ENCODE measurements at regions not wholly inside any gene's neighbourhood (a gene's known extent, or its start where the extent isn't known, plus 50 kb on each side); places are given as distances from the start of the nearest gene placed in this dataset.

DNA sequence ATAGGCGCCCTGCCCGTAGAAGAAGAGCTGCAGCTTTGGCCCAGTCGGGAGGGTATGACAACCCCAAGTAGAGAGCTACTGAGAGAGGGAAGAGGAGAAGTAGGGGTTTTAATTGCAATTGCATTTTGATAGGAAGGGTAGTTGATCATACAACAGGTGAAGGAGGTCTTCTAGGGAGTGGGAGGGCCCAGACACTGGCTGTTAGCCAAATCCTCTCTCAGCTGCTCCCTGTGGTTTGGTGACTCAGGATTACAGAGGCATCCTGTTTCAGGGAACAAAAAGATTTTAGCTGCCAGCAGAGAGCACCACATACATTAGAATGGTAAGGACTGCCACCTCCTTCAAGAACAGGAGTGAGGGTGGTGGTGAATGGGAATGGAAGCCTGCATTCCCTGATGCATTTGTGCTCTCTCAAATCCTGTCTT, 408.9 kb upstream of the THBS1 start:
- H3K9ac ChIP-seq (ENCODE audit: insufficient read depth in 1 of 2, low read length in 2 of 2), result peak overlapping the region in 1 of 2 donors; percentile 59
- 79 to 85% methylated on average over 3 of the region's 3 CpGs for WGBS, 2 donors
- DNase-seq, result peak; percentile 84 to 93 (median 92)
- no peak overlapping the region for H3K4me3 ChIP-seq
- no peaks in the 10 kb centered on the region for H3K27me3 ChIP-seq (ENCODE audit: control insufficient read depth in 3 of 3, insufficient read depth in 3 of 3, low read length in 2 of 3)
- H3K36me3 ChIP-seq (ENCODE audit: control insufficient read depth in 4 of 4, insufficient read depth in 4 of 4, low read length in 4 of 4), result no peaks in the 10 kb centered on the region
- peak overlapping the region in 1 of 2 donors; percentile 13 for H3K27ac ChIP-seq (ENCODE audit: low read depth in 1 of 2, low read length in 1 of 2)
- ATAC-seq (ENCODE audit: insufficient read depth, low FRiP score), result peak; percentile 88
- TF ChIP-seq, protein P1, sequence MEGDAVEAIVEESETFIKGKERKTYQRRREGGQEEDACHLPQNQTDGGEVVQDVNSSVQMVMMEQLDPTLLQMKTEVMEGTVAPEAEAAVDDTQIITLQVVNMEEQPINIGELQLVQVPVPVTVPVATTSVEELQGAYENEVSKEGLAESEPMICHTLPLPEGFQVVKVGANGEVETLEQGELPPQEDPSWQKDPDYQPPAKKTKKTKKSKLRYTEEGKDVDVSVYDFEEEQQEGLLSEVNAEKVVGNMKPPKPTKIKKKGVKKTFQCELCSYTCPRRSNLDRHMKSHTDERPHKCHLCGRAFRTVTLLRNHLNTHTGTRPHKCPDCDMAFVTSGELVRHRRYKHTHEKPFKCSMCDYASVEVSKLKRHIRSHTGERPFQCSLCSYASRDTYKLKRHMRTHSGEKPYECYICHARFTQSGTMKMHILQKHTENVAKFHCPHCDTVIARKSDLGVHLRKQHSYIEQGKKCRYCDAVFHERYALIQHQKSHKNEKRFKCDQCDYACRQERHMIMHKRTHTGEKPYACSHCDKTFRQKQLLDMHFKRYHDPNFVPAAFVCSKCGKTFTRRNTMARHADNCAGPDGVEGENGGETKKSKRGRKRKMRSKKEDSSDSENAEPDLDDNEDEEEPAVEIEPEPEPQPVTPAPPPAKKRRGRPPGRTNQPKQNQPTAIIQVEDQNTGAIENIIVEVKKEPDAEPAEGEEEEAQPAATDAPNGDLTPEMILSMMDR (IDR thresholded peaks at IDR 0.05; ENCODE audit: control extremely low read depth, extremely low read depth), result no peak
- no peaks in the 10 kb centered on the region for H3K9me3 ChIP-seq (ENCODE audit: control insufficient read depth in 4 of 4, insufficient read depth in 3 of 4, low read length in 3 of 4)
- peaks cover 0 to 23% (median 16%) of the 10 kb centered on the region in 5 donors for H3K4me1 ChIP-seq (ENCODE audit: control insufficient read depth in 5 of 5, insufficient read depth in 5 of 5, low read length in 5 of 5)

GRCh38 chr15:39172380-39173281, 408.2 kb upstream of the THBS1 start:
- Histone ChIP-seq H3K9ac (ENCODE audit: insufficient read depth in 1 of 2, low read length in 2 of 2) (peak overlapping the region in 1 of 2 donors; percentile 59), H3K9me3 (ENCODE audit: control insufficient read depth in 4 of 4, insufficient read depth in 3 of 4, low read length in 3 of 4) (no peaks in the 10 kb centered on the region), H3K27me3 (ENCODE audit: control insufficient read depth in 3 of 3, insufficient read depth in 3 of 3, low read length in 2 of 3) (no peaks in the 10 kb centered on the region), H3K4me3 (no peak overlapping the region), H3K27ac (ENCODE audit: low read depth in 1 of 2, low read length in 1 of 2) (peak overlapping the region; percentile 13 to 84), H3K4me1 (ENCODE audit: control insufficient read depth in 5 of 5, insufficient read depth in 5 of 5, low read length in 5 of 5) (peaks cover 0 to 23% (median 16%) of the 10 kb centered on the region in 5 donors), H3K36me3 (ENCODE audit: control insufficient read depth in 4 of 4, insufficient read depth in 4 of 4, low read length in 4 of 4) (no peaks in the 10 kb centered on the region)
- ATAC-seq (ENCODE audit: insufficient read depth, low FRiP score) (no peak), DNase-seq (peak; percentile 85 to 92 (median 91))
- TF ChIP-seq, protein P1 (IDR thresholded peaks at IDR 0.05; ENCODE audit: control extremely low read depth, extremely low read depth), result no peak
- 63 to 70% methylated on average over 17 of the region's 17 CpGs for WGBS, 2 donors

DNA sequence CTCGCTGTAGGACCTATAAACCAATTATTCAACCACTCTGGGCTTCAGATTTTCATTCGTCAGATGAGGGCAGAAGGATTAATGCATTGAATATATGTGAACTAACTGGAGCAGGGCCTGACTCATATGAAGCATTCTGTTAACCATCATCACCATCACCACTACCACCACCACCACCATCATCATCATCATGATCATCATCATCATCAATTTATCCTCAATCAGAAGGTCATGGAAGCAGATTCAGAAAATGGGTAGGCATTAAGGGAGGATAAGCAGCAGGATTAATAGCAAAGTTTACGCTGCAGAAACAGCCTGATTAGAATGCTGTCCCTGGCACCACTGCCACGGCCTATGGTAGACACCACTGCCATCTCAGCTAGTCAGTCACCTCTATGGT, 407.5 kb upstream of the THBS1 start:
- H3K27ac ChIP-seq (ENCODE audit: low read depth in 1 of 2, low read length in 1 of 2), result no peak overlapping the region
- no peak overlapping the region for H3K4me3 ChIP-seq
- H3K9me3 ChIP-seq (ENCODE audit: control insufficient read depth in 4 of 4, insufficient read depth in 3 of 4, low read length in 3 of 4), result no peaks in the 10 kb centered on the region
- H3K27me3 ChIP-seq (ENCODE audit: control insufficient read depth in 3 of 3, insufficient read depth in 3 of 3, low read length in 2 of 3), result no peaks in the 10 kb centered on the region
- TF ChIP-seq, protein P1 (IDR thresholded peaks at IDR 0.05; ENCODE audit: control extremely low read depth, extremely low read depth), result no peak
- 92 to 94% methylated on average over 4 of the region's 4 CpGs for WGBS, 2 donors
- H3K9ac ChIP-seq (ENCODE audit: insufficient read depth in 1 of 2, low read length in 2 of 2), result no peak overlapping the region
- ATAC-seq (ENCODE audit: insufficient read depth, low FRiP score), result no peak
- H3K36me3 ChIP-seq (ENCODE audit: control insufficient read depth in 4 of 4, insufficient read depth in 4 of 4, low read length in 4 of 4), result no peaks in the 10 kb centered on the region
- DNase-seq, result no peak
- H3K4me1 ChIP-seq (ENCODE audit: control insufficient read depth in 5 of 5, insufficient read depth in 5 of 5, low read length in 5 of 5), result peaks cover 0 to 23% (median 16%) of the 10 kb centered on the region in 5 donors
